Esophagus muscularis mucosa (tissue), 4 donors: ENCODE measurements at regions not wholly inside any gene's neighbourhood (a gene's known extent, or its start where the extent isn't known, plus 50 kb on each side); places are given as distances from the start of the nearest gene placed in this dataset.

Experiments
- DNase-seq: peaks from one replicate; pipeline ENCODE4 v3.0.0-alpha.2; 2017; ENCODE audit errors: extremely low spot score
- H3K27ac ChIP-seq, 4 donors: fragments of 200-600 bp; sonication (generic); replicated peaks in 1 of 4; 1 replicate in 3 of 4; 2 replicates in 1 of 4; pipeline ENCODE4 v1.5.1; 2016 to 2019; ENCODE audit warnings: mild to moderate bottlenecking in 1 of 4
- H3K27me3 ChIP-seq, 4 donors: fragments of 200-600 bp; sonication (generic); one replicate each; pipeline versions ENCODE4 v1.5.1 to v1.6.0; 2016 to 2019
- H3K36me3 ChIP-seq, 4 donors: fragments of 200-600 bp; sonication (generic); one replicate each; pipeline ENCODE4 v1.5.1; 2016 to 2019
- H3K4me1 ChIP-seq, 4 donors: fragments of 200-600 bp; sonication (generic); one replicate each; pipeline ENCODE4 v1.5.1; 2016 to 2019
- H3K4me3 ChIP-seq, 4 donors: fragments of 200-600 bp; sonication (generic); 1 replicate in 2 of 4; 2 replicates in 2 of 4; pipeline ENCODE4 v1.5.1; 2016 to 2019; ENCODE audit warnings: mild to moderate bottlenecking in 4 of 4, moderate library complexity in 1 of 4
- H3K9me3 ChIP-seq, 4 donors: fragments of 200-600 bp; sonication (generic); 1 replicate in 3 of 4; 2 replicates in 1 of 4; pipeline ENCODE4 v1.5.1; 2016 to 2019
- EP300 ChIP-seq: sonication (generic); formaldehyde crosslinking; IDR thresholded peaks from one replicate; pipeline ENCODE4 v1.6.1; 2017; ENCODE audit warnings: antibody characterized with exemption
- POLR2A ChIP-seq: fragments of 450-650 bp; IDR thresholded peaks from one replicate; pipeline ENCODE4 v1.6.1; 2017; ENCODE audit warnings: antibody characterized with exemption, moderate library complexity, mild to moderate bottlenecking, low read depth
- POLR2AphosphoS5 ChIP-seq, 2 donors: sonication (generic); formaldehyde crosslinking; IDR thresholded peaks; one replicate each; pipeline ENCODE4 v1.6.1; 2017; ENCODE audit warnings: antibody characterized with exemption in 2 of 2
- WGBS: methylation state at CpG from one replicate; pipeline ENCODE4 v1.1.5; 2018; 5-methylcytosine and 5-hydroxymethylcytosine counted together
- intact Hi-C: fragments of 100-400 bp; cut with DNase I; formaldehyde crosslinking; loops from one replicate; pipeline ENCODE4 v1.15.1; 2023
- TF ChIP-seq, protein P1 (sequence below), 3 experiments: fragments of 200-600 bp in 2 of 3; fragments of 450-650 bp in 1 of 3; sonication (generic) in 2 of 3; IDR thresholded peaks; one replicate each; pipeline ENCODE4 v1.5.1; 2017 to 2019; ENCODE audit warnings: antibody characterized with exemption in 3 of 3, mild to moderate bottlenecking in 2 of 3, moderate library complexity in 1 of 3

DNA sequence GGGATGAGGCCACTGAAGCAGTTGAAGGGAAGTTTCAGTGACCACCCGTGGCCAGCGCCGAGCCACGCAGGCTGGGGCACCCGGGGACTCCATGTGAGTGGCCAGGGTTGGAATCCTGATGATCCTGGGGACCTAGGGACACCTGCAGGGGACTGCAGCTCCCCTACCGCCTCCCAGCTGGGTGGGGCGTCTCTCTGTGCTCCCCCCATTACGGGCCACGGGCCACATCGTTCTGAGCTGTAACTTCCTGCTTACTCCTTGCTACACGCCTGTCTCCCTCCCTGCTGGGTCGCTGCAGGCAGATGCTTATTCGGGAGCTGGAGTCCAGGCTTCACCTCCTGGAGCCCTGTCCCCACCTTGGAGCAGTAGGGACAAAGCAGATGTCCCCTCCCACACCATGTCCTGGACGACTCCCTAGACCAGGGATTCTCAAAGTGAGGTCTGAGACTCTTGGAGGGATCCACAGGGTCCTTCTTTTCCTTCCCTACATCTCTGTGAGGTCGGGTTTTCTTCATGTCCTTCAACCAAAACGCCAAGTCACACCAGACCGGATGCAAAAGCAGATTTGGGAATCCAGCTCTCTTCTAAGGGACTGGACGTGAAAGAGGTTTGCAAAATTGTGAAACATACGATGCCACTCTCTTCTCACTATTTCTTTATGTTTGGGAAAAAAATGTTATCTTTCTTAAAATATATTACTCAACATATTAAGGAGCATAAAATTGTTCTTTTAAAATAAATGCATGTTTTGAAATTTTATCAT is 85.9 kb upstream of the NCOR2 start:
- Histone ChIP-seq H3K36me3 (no peaks in the 10 kb centered on the region), H3K27me3 (no peaks in the 10 kb centered on the region), H3K4me3 (no peak overlapping the region), H3K27ac (peak overlapping the region; percentile 11 to 85 (median 24)), H3K9me3 (peaks cover 0 to 12% (median 9%) of the 10 kb centered on the region in 4 donors), H3K4me1 (peaks cover 26 to 57% (median 47%) of the 10 kb centered on the region in 4 donors)
- no peak for DNase-seq
- no peak for TF ChIP-seq EP300
- TF ChIP-seq, protein P1, sequence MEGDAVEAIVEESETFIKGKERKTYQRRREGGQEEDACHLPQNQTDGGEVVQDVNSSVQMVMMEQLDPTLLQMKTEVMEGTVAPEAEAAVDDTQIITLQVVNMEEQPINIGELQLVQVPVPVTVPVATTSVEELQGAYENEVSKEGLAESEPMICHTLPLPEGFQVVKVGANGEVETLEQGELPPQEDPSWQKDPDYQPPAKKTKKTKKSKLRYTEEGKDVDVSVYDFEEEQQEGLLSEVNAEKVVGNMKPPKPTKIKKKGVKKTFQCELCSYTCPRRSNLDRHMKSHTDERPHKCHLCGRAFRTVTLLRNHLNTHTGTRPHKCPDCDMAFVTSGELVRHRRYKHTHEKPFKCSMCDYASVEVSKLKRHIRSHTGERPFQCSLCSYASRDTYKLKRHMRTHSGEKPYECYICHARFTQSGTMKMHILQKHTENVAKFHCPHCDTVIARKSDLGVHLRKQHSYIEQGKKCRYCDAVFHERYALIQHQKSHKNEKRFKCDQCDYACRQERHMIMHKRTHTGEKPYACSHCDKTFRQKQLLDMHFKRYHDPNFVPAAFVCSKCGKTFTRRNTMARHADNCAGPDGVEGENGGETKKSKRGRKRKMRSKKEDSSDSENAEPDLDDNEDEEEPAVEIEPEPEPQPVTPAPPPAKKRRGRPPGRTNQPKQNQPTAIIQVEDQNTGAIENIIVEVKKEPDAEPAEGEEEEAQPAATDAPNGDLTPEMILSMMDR (IDR thresholded peaks at IDR 0.05), result no peak
- TF ChIP-seq POLR2AphosphoS5 (IDR thresholded peaks at IDR 0.05), result no peak
- TF ChIP-seq POLR2A, result no peak
- intact Hi-C loops, result no loop called here
- 64% methylated on average over 6 of the region's 19 CpGs for WGBS

DNA sequence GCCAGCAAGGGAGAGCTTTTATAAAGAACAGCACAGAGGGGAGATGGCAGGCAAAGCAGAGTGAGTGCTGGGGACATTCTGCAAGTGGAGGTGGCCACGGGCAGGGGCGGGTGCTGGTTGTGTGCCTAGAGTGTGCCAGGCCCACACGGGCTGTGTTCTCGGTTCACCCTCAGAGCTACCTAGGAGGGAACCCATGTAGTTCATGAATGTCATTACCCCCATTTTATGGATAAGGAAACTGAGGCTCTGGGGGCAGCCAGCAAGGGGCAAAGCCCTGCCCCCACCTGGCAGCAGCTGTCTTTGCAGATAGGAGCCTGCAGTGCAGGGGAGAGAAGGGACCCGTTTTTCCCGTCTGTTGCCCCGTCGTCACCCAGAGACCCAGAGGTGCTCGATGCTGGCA is 85.2 kb upstream of the NCOR2 start:
- peaks cover 0 to 12% (median 9%) of the 10 kb centered on the region in 4 donors for H3K9me3 ChIP-seq
- WGBS, result 94% methylated on average over 9 of the region's 9 CpGs
- intact Hi-C loops, result no loop called here
- H3K27ac ChIP-seq, result peak overlapping the region in 3 of 4 donors; percentile 11 to 85 (median 20)
- no peak for TF ChIP-seq EP300
- TF ChIP-seq POLR2A, result no peak
- TF ChIP-seq, protein P1 (IDR thresholded peaks at IDR 0.05), result no peak
- no peak for TF ChIP-seq POLR2AphosphoS5 (IDR thresholded peaks at IDR 0.05)
- DNase-seq, result no peak
- no peaks in the 10 kb centered on the region for H3K27me3 ChIP-seq
- H3K4me3 ChIP-seq, result no peak overlapping the region
- no peaks in the 10 kb centered on the region for H3K36me3 ChIP-seq
- peaks cover 26 to 57% (median 47%) of the 10 kb centered on the region in 4 donors for H3K4me1 ChIP-seq

DNA sequence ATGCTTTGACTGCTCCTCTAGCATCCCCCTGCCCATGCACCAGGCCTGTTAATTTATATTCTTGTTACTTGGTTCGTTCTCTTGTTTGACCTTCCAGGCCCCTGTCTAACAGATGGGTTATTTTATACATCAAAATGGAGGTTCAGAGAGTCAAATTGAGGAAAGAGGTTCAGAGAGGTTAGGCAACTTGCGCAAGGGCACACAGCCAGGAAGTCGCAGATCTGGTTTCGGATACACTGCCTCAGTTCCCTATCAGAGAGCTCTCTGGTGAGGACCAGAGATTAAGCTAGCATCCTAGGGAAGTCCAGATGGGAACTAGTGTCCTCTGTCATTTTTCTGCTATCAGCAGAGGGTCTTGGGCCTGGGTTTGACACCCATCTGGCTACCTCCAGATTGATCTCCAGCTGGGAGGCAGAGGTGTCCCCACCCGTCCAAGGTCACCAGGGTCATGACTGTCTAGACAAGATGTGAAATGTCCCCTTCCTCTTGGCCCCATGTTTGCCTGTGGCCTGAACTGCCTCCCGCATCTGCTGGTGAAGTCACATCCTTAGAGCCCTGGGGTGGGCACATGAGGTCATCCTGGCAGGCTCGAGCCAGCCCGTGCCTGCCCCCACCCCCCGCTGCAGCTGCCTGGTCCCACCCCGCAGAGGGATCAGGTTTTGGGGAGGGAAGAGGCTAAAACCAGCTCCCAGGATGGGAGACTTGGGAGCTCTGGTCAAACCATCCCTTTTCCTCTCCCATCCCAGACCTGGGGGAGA is 84.3 kb upstream of the NCOR2 start:
- intact Hi-C loops, result no loop called here
- 65% methylated on average over 7 of the region's 10 CpGs for WGBS
- DNase-seq, result no peak
- H3K4me3 ChIP-seq, result no peak overlapping the region
- TF ChIP-seq, protein P1 (IDR thresholded peaks at IDR 0.05), result no peak
- no peak for TF ChIP-seq EP300
- no peak for TF ChIP-seq POLR2A
- no peak for TF ChIP-seq POLR2AphosphoS5 (IDR thresholded peaks at IDR 0.05)
- peaks cover 0 to 12% (median 9%) of the 10 kb centered on the region in 4 donors for H3K9me3 ChIP-seq
- no peaks in the 10 kb centered on the region for H3K27me3 ChIP-seq
- peaks cover 25 to 58% (median 46%) of the 10 kb centered on the region in 4 donors for H3K4me1 ChIP-seq
- H3K27ac ChIP-seq, result peak overlapping the region in 3 of 4 donors; percentile 15 to 16 (median 15)
- no peaks in the 10 kb centered on the region for H3K36me3 ChIP-seq

DNA sequence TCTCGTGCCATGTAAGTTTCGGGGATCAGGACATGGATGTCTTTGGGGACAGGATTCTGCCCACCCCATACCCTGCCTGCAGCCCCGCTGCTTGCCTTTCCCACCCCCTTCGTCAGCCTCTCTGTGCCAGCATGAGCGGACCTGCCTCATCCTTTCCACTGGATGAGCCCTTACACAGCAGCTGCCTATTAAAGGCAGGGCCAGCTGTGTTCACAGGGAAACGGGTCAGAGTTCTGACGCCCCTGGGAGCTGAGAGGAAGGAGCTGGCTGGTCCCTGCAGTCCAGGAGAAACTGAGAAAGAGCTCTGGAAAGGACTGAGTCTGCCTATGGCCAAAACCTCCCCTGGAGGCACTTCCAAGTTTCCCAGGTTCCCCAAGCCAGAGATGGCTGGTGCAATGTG is 83.5 kb upstream of the NCOR2 start:
- no peaks in the 10 kb centered on the region for H3K27me3 ChIP-seq
- intact Hi-C loops, result no loop called here
- H3K9me3 ChIP-seq, result peaks cover 0 to 12% (median 9%) of the 10 kb centered on the region in 4 donors
- no peaks in the 10 kb centered on the region for H3K36me3 ChIP-seq
- DNase-seq, result no peak
- H3K4me1 ChIP-seq, result peaks cover 17 to 58% (median 46%) of the 10 kb centered on the region in 4 donors
- 70% methylated on average over 7 of the region's 7 CpGs for WGBS
- H3K4me3 ChIP-seq, result no peak overlapping the region
- TF ChIP-seq POLR2AphosphoS5 (IDR thresholded peaks at IDR 0.05), result no peak
- TF ChIP-seq, protein P1 (IDR thresholded peaks at IDR 0.05), result no peak
- H3K27ac ChIP-seq, result peak overlapping the region in 2 of 4 donors; percentile 14 to 16
